Lower leg skin (tissue), 4 donors: ENCODE measurements at regions not wholly inside any gene's neighbourhood (a gene's known extent, or its start where the extent isn't known, plus 50 kb on each side); places are given as distances from the start of the nearest gene placed in this dataset.

Experiments used
- DNase-seq, 2 donors: peaks; one replicate each; pipeline ENCODE4 v3.0.0-alpha.2; 2019; ENCODE audit warnings: low spot score in 2 of 2
- H3K4me3 ChIP-seq: fragments of 200-600 bp; sonication (generic); 2 replicates; pipeline ENCODE4 v1.5.1; 2017; ENCODE audit warnings: mild to moderate bottlenecking, low read depth; ENCODE audit not compliant: poor library complexity, severe bottlenecking
- CTCF ChIP-seq, 3 donors: fragments of 450-650 bp; IDR thresholded peaks; one replicate each; pipeline ENCODE4 v1.5.1; 2016; ENCODE audit warnings: antibody characterized with exemption in 3 of 3, mild to moderate bottlenecking in 3 of 3, moderate library complexity in 2 of 3
- POLR2A ChIP-seq, 2 donors: fragments of 450-650 bp; IDR thresholded peaks; one replicate each; pipeline ENCODE4 v1.6.1; 2016 to 2017; ENCODE audit warnings: antibody characterized with exemption in 2 of 2, mild to moderate bottlenecking in 1 of 2, moderate library complexity in 1 of 2
- WGBS, 2 donors: methylation state at CpG; one replicate each; pipeline ENCODE4 v1.1.5; 2018; 5-methylcytosine and 5-hydroxymethylcytosine counted together
- intact Hi-C: fragments of 100-400 bp; cut with DNase I; formaldehyde crosslinking; loops from one replicate; pipeline ENCODE4 v1.15.0; 2023; ENCODE audit warnings: low total_unique reads

GRCh38 chr5:38023799-38024198, 184.0 kb upstream of the GDNF start:
- intact Hi-C loops = no loop called here
- no peak overlapping the region for H3K4me3 ChIP-seq
- DNase-seq = no peak
- TF ChIP-seq POLR2A (IDR thresholded peaks at IDR 0.05) = no peak
- no peak for TF ChIP-seq CTCF (IDR thresholded peaks at IDR 0.05)
- 47 to 53% methylated on average over 4 of the region's 4 CpGs for WGBS, 2 donors

- no peak for TF ChIP-seq POLR2A (IDR thresholded peaks at IDR 0.05)
- DNase-seq = no peak
- intact Hi-C loops = no loop called here
- 80 to 88% methylated on average over 4 of the region's 4 CpGs for WGBS, 2 donors
- H3K4me3 ChIP-seq = no peak overlapping the region
These were observed 183.5 kb upstream of the GDNF start for GRCh38 chr5:38023371-38023770.

GRCh38 chr5:38022631-38023030, 182.8 kb upstream of the GDNF start:
- 67 to 69% methylated on average over 4 of the region's 4 CpGs for WGBS, 2 donors
- intact Hi-C loops = no loop called here
- DNase-seq = no peak
- TF ChIP-seq CTCF (IDR thresholded peaks at IDR 0.05) (no peak), POLR2A (IDR thresholded peaks at IDR 0.05) (no peak)
- no peak overlapping the region for H3K4me3 ChIP-seq

GRCh38 chr5:38018016-38018415, 178.2 kb upstream of the GDNF start:
- DNase-seq = no peak
- H3K4me3 ChIP-seq = no peak overlapping the region
- 63 to 64% methylated on average over 6 of the region's 6 CpGs for WGBS, 2 donors
- TF ChIP-seq POLR2A (IDR thresholded peaks at IDR 0.05) (no peak), CTCF (IDR thresholded peaks at IDR 0.05) (no peak)
- intact Hi-C loops = no loop called here

GRCh38 chr5:38013107-38013506, 173.3 kb upstream of the GDNF start:
- intact Hi-C loops = no loop called here
- DNase-seq = no peak
- WGBS, 2 donors = 71 to 77% methylated on average over 3 of the region's 3 CpGs
- no peak overlapping the region for H3K4me3 ChIP-seq
- TF ChIP-seq CTCF (IDR thresholded peaks at IDR 0.05) (no peak), POLR2A (IDR thresholded peaks at IDR 0.05) (no peak)

- intact Hi-C loops = no loop called here
- 42 to 46% methylated on average over 3 of the region's 3 CpGs for WGBS, 2 donors
These were observed 171.9 kb upstream of the GDNF start for GRCh38 chr5:38011668-38012188.

More at GRCh38 chr5:38011668-38012188, 171.9 kb upstream of the GDNF start:
- TF ChIP-seq POLR2A (IDR thresholded peaks at IDR 0.05) (no peak), CTCF (IDR thresholded peaks at IDR 0.05) (no peak)
- no peak overlapping the region for H3K4me3 ChIP-seq
- no peak for DNase-seq
